T-cell (primary cell): ENCODE measurements at regions not wholly inside any gene's neighbourhood (a gene's known extent, or its start where the extent isn't known, plus 50 kb on each side); places are given as distances from the start of the nearest gene placed in this dataset.

Experiments used
- ATAC-seq, 4 experiments: fragments of 200-7000 bp in 3 of 4; fragments of 150-1000 bp in 1 of 4; cut with Tn5 transposase; replicated peaks in 1 of 4; 1 replicate in 3 of 4; 2 replicates in 1 of 4; pipeline ENCODE4 v1.10.0; 2021; ENCODE audit warnings: moderate library complexity in 3 of 4, mild to moderate bottlenecking in 2 of 4, moderate number of reproducible peaks in 1 of 4
- CTCF ChIA-PET, 2 donors: fragments of 300-600 bp; sonication (Branson Sonifier 250); formaldehyde crosslinking; loops; one replicate each; lab custom pipeline; 2022; ENCODE audit warnings: antibody characterized with exemption in 2 of 2; lab: Charles Lee
- POLR2A ChIA-PET, 2 donors: fragments of 300-600 bp; sonication (Branson Sonifier 250); formaldehyde crosslinking; loops; one replicate each; lab custom pipeline; 2022; ENCODE audit warnings: antibody characterized with exemption in 2 of 2; lab: Charles Lee
- DNase-seq, 35 experiments: peaks; one replicate each; pipeline versions ENCODE4 v3.0.0 to v3.0.0-alpha.2; 2013 to 2023
- H3K27ac ChIP-seq: one replicate; pipeline ENCODE4 v1.5.1; 2013; ENCODE audit warnings: low read length
- H3K27me3 ChIP-seq, 2 experiments: replicated peaks in 1 of 2; 1 replicate in 1 of 2; 2 replicates in 1 of 2; pipeline versions ENCODE4 v1.6.1 to v1.7.0; 2013; ENCODE audit warnings: low read length in 1 of 2, mixed read lengths in 1 of 2; ENCODE audit not compliant: control insufficient read depth in 2 of 2, insufficient read depth in 2 of 2; ENCODE audit errors: extremely low read depth in 1 of 2
- H3K36me3 ChIP-seq, 2 donors: 1 replicate in 1 of 2; 2 replicates in 1 of 2; pipeline versions ENCODE4 v1.6.1 to v1.7.0; 2013; ENCODE audit warnings: low read length in 1 of 2; ENCODE audit not compliant: control insufficient read depth in 2 of 2, insufficient read depth in 1 of 2; ENCODE audit errors: extremely low read depth in 1 of 2
- H3K4me1 ChIP-seq, 2 experiments: 1 replicate in 1 of 2; 2 replicates in 1 of 2; pipeline versions ENCODE4 v1.6.1 to v1.7.0; 2013; ENCODE audit warnings: low read length in 2 of 2, mixed read lengths in 1 of 2; ENCODE audit not compliant: insufficient read depth in 2 of 2, control insufficient read depth in 1 of 2; ENCODE audit errors: extremely low read depth in 1 of 2
- H3K4me3 ChIP-seq, 2 donors: 1 replicate in 1 of 2; 2 replicates in 1 of 2; pipeline versions ENCODE4 v1.5.1 to v1.7.0; 2013; ENCODE audit warnings: mild to moderate bottlenecking in 2 of 2, low read length in 1 of 2, moderate library complexity in 1 of 2; ENCODE audit not compliant: control insufficient read depth in 1 of 2; ENCODE audit errors: extremely low read depth in 1 of 2
- H3K9me3 ChIP-seq: 2 replicates; pipeline ENCODE4 v1.7.0; 2013
- H3K27ac Mint-ChIP-seq, 2 donors: one replicate each; pipeline ENCODE4 v1.8.0; 2020 to 2021; ENCODE audit warnings: mild to moderate bottlenecking in 2 of 2, mixed read lengths in 2 of 2
- H3K27me3 Mint-ChIP-seq, 2 donors: one replicate each; pipeline ENCODE4 v1.8.0; 2021 to 2022; ENCODE audit warnings: mixed read lengths in 2 of 2
- H3K36me3 Mint-ChIP-seq: one replicate; pipeline ENCODE4 v1.8.0; 2021; ENCODE audit warnings: mixed read lengths
- H3K4me1 Mint-ChIP-seq, 3 donors: one replicate each; pipeline ENCODE4 v1.8.0; 2020 to 2022; ENCODE audit warnings: mixed read lengths in 3 of 3, mild to moderate bottlenecking in 1 of 3
- H3K4me3 Mint-ChIP-seq, 3 donors: one replicate each; pipeline ENCODE4 v1.8.0; 2020 to 2022; ENCODE audit warnings: mild to moderate bottlenecking in 3 of 3, mixed read lengths in 3 of 3, moderate library complexity in 3 of 3
- H3K9me3 Mint-ChIP-seq, 3 donors: one replicate each; pipeline ENCODE4 v1.8.0; 2020 to 2022; ENCODE audit warnings: mixed read lengths in 3 of 3
- WGBS: methylation state at CpG from one replicate; pipeline ENCODE4 v1.1.5; 2013; ENCODE audit warnings: missing lambda C conversion rate; ENCODE audit not compliant: insufficient coverage; 5-methylcytosine and 5-hydroxymethylcytosine counted together

- no peaks in the 10 kb centered on the region for H3K36me3 ChIP-seq
- H3K4me3 ChIP-seq = no peak overlapping the region
- Mint-ChIP-seq H3K36me3 (no peaks in the 10 kb centered on the region), H3K4me1 (no peaks in the 10 kb centered on the region), H3K27ac (no peak overlapping the region), H3K4me3 (no peak overlapping the region), H3K9me3 (peaks cover 0 to 2% (median 0%) of the 10 kb centered on the region in 3 donors), H3K27me3 (no peaks in the 10 kb centered on the region)
- DNase-seq (no peak), ATAC-seq (no peak)
- no CpG with 5 or more reads among the region's 1 CpG for WGBS
- no peak overlapping the region for H3K27ac ChIP-seq
- ChIA-PET CTCF (no interaction called here), POLR2A (no interaction called here)
- H3K9me3 ChIP-seq = no peaks in the 10 kb centered on the region
- no peaks in the 10 kb centered on the region for H3K27me3 ChIP-seq
- no peaks in the 10 kb centered on the region for H3K4me1 ChIP-seq
Observed at GRCh38 chr2:58907644-58908043, 666.5 kb upstream of the FANCL start.

GRCh38 chr2:58906081-58906645 lies 665.0 kb upstream of the FANCL start:
- no peak overlapping the region for H3K4me3 Mint-ChIP-seq
- 86% methylated on average over 2 of the region's 7 CpGs for WGBS
- POLR2A ChIA-PET = no interaction called here
- H3K36me3 ChIP-seq = no peaks in the 10 kb centered on the region
- no peak overlapping the region for H3K27ac ChIP-seq
- no peaks in the 10 kb centered on the region for H3K36me3 Mint-ChIP-seq
- no peaks in the 10 kb centered on the region for H3K9me3 ChIP-seq
- H3K27me3 ChIP-seq = no peaks in the 10 kb centered on the region
- ATAC-seq = no peak
- H3K9me3 Mint-ChIP-seq = peaks cover 0 to 5% (median 0%) of the 10 kb centered on the region in 3 donors
- H3K27me3 Mint-ChIP-seq = no peaks in the 10 kb centered on the region
- no peak for DNase-seq
- H3K27ac Mint-ChIP-seq = no peak overlapping the region
- no peaks in the 10 kb centered on the region for H3K4me1 Mint-ChIP-seq
- no peak overlapping the region for H3K4me3 ChIP-seq
- H3K4me1 ChIP-seq = no peaks in the 10 kb centered on the region
- CTCF ChIA-PET = no interaction called here

GRCh38 chr2:58904095-58904494 lies 663.0 kb upstream of the FANCL start:
- ATAC-seq = no peak
- peaks cover 4% of the 10 kb centered on the region in 2 donors for H3K27me3 Mint-ChIP-seq
- Histone ChIP-seq H3K36me3 (no peaks in the 10 kb centered on the region), H3K9me3 (no peaks in the 10 kb centered on the region), H3K4me3 (no peak overlapping the region), H3K27me3 (peaks cover 0 to 2% of the 10 kb centered on the region in 2 experiments), H3K4me1 (no peaks in the 10 kb centered on the region), H3K27ac (no peak overlapping the region)
- POLR2A ChIA-PET = no interaction called here
- H3K4me1 Mint-ChIP-seq = no peaks in the 10 kb centered on the region
- peaks cover 0 to 5% (median 0%) of the 10 kb centered on the region in 3 donors for H3K9me3 Mint-ChIP-seq
- H3K27ac Mint-ChIP-seq = no peak overlapping the region
- H3K36me3 Mint-ChIP-seq = no peaks in the 10 kb centered on the region
- WGBS = no CpG with 5 or more reads among the region's 1 CpG
- CTCF ChIA-PET = no interaction called here
- no peak for DNase-seq
- H3K4me3 Mint-ChIP-seq = no peak overlapping the region

GRCh38 chr2:58903427-58903826 lies 662.3 kb upstream of the FANCL start:
- DNase-seq (no peak), ATAC-seq (no peak)
- no peak overlapping the region for H3K4me3 Mint-ChIP-seq
- H3K4me1 Mint-ChIP-seq = no peaks in the 10 kb centered on the region
- no peak overlapping the region for H3K27ac ChIP-seq
- no peaks in the 10 kb centered on the region for H3K36me3 Mint-ChIP-seq
- H3K27me3 ChIP-seq = peaks cover 0 to 2% of the 10 kb centered on the region in 2 experiments
- no peak overlapping the region for H3K4me3 ChIP-seq
- ChIA-PET POLR2A (no interaction called here), CTCF (no interaction called here)
- 100% methylated on average over 1 of the region's 2 CpGs for WGBS
- no peaks in the 10 kb centered on the region for H3K36me3 ChIP-seq
- no peak overlapping the region for H3K27ac Mint-ChIP-seq
- H3K27me3 Mint-ChIP-seq = peaks cover 4% of the 10 kb centered on the region in 2 donors
- H3K9me3 ChIP-seq = no peaks in the 10 kb centered on the region
- H3K4me1 ChIP-seq = no peaks in the 10 kb centered on the region
- H3K9me3 Mint-ChIP-seq = peaks cover 0 to 5% (median 0%) of the 10 kb centered on the region in 3 donors

GRCh38 chr2:58900246-58901027 lies 659.3 kb upstream of the FANCL start:
- Histone ChIP-seq H3K27me3 (peaks cover 0 to 2% of the 10 kb centered on the region in 2 experiments), H3K4me3 (no peak overlapping the region), H3K9me3 (no peaks in the 10 kb centered on the region), H3K27ac (no peak overlapping the region), H3K36me3 (no peaks in the 10 kb centered on the region), H3K4me1 (no peaks in the 10 kb centered on the region)
- H3K4me3 Mint-ChIP-seq = no peak overlapping the region
- CTCF ChIA-PET = no interaction called here
- POLR2A ChIA-PET = interaction anchor here in 1 of 2 donors (1.0 kb wide), 1 partner anchor 9 kb away, joined by 4 read pairs; no protein-coding TSS in a partner anchor
- no peak overlapping the region for H3K27ac Mint-ChIP-seq
- H3K9me3 Mint-ChIP-seq = peaks cover 0 to 5% (median 0%) of the 10 kb centered on the region in 3 donors
- no CpG with 5 or more reads among the region's 10 CpGs for WGBS
- H3K36me3 Mint-ChIP-seq = no peaks in the 10 kb centered on the region
- H3K4me1 Mint-ChIP-seq = no peaks in the 10 kb centered on the region
- DNase-seq (no peak), ATAC-seq (no peak)
- peaks cover 4 to 8% of the 10 kb centered on the region in 2 donors for H3K27me3 Mint-ChIP-seq

- no peaks in the 10 kb centered on the region for H3K4me1 ChIP-seq
- H3K27me3 ChIP-seq = peaks cover 0 to 2% of the 10 kb centered on the region in 2 experiments
- Mint-ChIP-seq H3K4me3 (no peak overlapping the region), H3K27ac (no peak overlapping the region), H3K36me3 (no peaks in the 10 kb centered on the region), H3K9me3 (peaks cover 0 to 5% (median 0%) of the 10 kb centered on the region in 3 donors), H3K4me1 (no peaks in the 10 kb centered on the region), H3K27me3 (peaks cover 4 to 8% of the 10 kb centered on the region in 2 donors)
- ATAC-seq = no peak
- H3K36me3 ChIP-seq = no peaks in the 10 kb centered on the region
- DNase-seq = no peak
- H3K9me3 ChIP-seq = no peaks in the 10 kb centered on the region
- ChIA-PET CTCF (no interaction called here), POLR2A (interaction anchor here in 1 of 2 donors (1.0 kb wide), 1 partner anchor 10 kb away, joined by 4 read pairs; no protein-coding TSS in a partner anchor)
- 60% methylated on average over 1 of the region's 6 CpGs for WGBS
- H3K4me3 ChIP-seq = no peak overlapping the region
- H3K27ac ChIP-seq = no peak overlapping the region
Observed at GRCh38 chr2:58899692-58900091, 658.6 kb upstream of the FANCL start.
